HG02981 (cell line): ENCODE measurements at regions not wholly inside any gene's neighbourhood (a gene's known extent, or its start where the extent isn't known, plus 50 kb on each side); places are given as distances from the start of the nearest gene placed in this dataset.
A peak's percentile ranks its signal among the peaks of the same experiment; 100 is the strongest.
"Not testable (repeated sequence)": the region's sequence is repeated elsewhere in the genome, so short reads cannot be mapped to it uniquely, and the experiment has no call there.

Source experiments
- ATAC-seq: cut with Tn5 transposase; IDR thresholded peaks from one replicate; pipeline ENCODE4 v1.9.1; 2021; ENCODE audit warnings: mild to moderate bottlenecking, moderate library complexity; ENCODE audit not compliant: unreplicated experiment

DNA sequence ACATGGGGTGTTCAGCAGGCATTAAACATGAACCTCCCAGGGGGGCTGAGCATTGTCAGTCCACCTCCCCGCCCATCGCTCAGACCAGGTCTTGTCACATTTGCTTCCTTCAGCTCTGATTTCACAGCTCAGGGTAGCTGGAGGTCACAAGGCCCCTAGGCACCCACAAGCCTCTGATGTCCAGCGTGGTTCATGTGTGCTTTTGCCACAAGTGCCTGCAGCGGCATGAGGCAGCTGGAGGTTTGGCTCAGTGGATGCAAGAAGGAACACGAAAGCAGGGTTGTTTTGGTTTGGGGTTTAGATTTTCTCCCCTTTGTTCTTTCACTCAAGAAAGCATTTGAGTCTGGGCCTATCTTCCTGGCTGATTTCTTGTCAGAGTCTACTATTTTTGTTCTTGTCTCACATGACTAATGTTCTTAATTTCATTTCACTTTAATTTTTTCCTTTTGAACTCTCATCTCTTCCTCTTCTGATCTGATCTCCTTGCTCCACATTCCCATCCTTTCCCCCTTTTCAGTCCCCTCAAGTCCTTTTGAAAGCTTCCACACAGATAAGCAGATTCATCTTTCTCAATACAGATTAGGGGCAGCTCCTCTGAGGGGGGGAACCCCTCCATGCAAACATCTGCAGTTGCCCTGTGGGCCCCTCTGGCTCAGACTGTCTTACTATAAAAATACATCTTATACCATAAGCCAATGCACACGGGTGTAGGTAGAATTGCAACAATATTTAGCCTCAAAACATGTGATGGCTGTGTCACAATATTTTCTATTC lies 68.1 kb upstream of the CEP85L start:
- peak; percentile 52 for ATAC-seq

DNA sequence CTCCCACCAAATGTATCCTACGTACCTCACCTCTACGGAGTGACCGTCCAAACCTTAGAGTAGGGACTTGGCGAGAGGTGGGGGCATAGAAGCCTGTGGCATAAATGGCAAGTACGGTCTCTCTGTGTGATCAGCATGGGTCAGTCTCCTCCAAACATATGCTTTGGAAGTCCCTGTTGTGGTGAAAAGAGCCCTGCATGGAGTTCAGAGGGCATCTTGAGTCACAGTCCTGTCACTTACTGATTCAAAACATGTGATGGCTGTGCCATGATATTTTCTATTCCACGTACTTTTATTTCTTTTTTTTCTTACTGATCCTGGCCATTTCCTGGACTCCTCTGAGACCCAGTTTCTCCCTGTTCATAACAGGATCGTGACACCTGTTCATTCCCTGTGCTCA lies 67.5 kb upstream of the CEP85L start:
- no peak for ATAC-seq

DNA sequence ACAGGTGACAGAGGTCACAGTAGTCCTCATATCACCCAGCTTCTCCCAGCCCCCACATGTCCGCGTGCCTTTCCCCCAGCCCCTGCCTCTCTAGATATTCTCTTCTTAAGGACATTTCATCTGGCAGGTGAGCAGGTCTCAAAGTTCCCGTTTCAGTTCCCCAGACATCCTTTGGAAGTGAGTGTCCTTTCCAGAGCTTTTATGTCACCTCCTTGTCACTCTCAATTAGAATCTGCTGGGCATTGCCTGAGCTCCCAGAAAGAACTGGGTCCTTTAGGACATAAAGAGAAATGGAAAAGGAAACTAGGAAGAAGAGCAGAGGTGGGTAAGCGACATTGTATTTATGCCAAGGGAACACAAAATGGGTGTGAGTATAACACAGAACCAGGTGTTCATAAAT lies 66.9 kb upstream of the CEP85L start:
- ATAC-seq: no peak

DNA sequence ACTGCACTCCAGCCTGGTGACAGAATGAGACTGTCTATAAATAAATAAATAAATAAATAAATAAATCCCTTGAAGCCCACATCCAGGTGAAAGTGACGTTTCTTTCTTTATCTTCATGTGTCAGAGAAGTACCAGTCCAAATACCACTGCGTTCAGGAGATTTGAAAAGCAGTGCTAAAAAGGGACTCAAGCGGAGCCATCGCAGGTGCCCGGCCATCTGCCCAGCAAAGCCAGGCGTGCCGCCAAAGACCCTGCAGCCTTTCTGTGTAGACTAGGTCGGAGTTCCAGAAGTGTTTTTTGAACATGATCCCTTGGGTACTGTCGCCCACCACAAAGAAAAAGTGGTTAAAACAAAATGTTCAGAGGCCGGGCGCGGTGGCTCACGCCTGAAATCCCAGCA lies 65.7 kb upstream of the CEP85L start:
- ATAC-seq: no peak

DNA sequence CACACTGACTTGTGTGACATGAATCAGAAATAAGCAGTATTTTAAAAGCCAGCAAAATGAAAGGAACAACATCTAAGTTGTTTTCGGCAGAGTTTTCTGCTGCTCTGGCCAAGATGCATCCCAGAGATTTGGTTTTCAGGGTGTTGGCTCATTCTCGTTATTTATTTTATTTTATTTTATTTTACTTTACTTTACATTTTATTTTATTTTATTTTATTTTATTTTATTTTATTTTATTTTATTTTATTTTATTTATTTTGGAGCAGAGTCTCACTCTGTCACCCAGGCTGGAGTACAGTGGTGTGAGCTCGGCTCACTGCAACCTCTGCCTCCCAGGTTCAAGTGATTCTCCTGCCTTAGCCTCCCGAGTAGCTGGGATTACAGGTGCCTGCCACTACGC lies 64.5 kb upstream of the CEP85L start:
- ATAC-seq: not testable (repeated sequence)

DNA sequence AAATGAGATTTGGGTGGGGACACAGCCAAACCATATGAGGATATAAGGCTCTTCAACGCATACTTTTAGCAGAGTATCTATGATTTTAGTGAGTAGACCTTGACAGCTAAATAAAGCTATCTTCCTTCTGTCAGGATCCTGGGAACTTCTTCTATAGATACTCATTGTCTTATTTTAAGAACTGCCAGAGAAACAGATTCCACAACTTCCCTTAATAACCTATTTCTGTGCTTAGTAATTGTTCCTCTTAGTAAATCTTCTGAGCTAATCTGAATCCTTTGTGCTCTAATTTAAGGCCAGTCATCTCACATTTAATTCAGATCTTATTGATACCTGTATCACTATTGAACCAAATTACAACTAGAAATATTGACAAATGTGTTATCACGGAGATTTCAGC lies 64.0 kb upstream of the CEP85L start:
- no peak for ATAC-seq

DNA sequence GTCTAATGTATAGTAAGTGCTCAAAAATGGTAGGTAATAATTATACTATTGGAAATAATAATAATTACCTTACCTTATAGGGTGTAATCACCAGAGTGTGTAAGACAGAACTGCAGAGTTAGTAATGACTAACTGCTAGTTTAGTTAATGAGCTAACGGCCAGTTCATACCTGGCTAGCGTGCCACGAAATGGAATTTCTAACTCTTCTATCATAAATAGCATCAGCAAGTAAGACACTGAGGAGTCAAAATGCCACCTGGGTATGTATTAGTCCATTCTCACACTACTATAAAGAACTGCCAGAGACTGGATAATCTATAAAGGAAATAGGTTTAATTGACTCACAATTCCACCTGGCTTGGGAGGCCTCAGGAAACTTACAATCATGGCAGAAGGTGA lies 63.4 kb upstream of the CEP85L start:
- no peak for ATAC-seq

DNA sequence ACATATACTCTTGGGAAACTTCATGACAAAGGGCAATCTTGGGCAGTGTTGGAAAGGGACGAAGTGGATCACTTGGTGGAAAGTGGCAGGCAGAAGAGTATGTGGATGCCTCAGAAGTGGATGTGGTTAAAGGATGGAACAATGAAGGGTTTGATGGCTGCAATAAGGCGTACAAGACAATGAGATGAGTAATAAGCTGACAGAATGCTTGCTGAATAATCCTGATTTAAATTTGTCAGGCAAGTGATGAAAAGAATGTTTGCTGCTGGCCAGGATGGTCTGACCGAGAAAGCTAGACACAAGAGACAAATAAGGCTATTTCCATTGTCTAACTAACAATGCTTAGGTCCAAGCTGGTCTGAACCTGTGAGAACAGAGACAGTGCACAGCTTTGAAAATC lies 61.6 kb upstream of the CEP85L start:
- no peak for ATAC-seq

DNA sequence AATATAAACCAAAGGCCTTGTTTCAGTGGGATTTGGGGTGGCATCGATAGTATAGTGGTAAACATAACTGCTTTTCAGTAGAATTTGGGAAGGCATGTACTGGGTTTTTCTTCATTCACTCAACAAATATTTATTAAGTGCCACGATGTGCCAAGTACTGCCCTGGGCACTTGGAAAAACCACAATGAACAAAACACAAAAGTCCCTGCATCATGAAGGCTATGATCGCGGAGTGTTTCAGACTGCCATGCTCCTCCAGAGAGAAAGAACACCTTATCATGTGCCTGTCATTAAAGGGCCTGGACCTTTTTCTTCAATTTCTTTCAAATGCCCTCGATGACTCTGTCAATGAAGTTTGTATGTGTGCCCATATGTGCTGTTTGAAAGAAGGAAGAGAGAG lies 59.2 kb upstream of the CEP85L start:
- no peak for ATAC-seq

DNA sequence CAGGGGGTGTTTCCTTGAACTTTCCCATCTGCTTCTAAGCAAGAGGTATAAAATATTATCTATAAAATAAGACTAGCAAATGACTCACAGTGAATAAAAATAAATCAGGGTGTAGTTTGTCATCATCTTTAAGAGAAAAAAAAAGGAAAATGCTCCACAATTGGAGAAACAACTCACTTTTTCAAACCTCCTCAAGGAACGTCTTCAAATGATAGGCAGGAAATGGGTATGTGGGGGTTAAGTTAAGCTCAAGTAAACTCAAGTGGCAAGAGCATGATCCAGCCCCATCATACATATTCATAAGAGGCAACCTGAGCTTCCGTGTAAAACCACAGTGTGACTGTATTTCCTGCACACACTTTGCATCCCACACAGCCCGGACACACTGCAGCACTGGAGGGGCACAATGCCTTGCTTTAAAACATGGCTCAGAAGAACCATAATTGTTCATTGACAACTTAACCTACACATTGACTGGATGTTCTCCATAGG lies 58.5 kb upstream of the CEP85L start:
- ATAC-seq: peak; percentile 89

DNA sequence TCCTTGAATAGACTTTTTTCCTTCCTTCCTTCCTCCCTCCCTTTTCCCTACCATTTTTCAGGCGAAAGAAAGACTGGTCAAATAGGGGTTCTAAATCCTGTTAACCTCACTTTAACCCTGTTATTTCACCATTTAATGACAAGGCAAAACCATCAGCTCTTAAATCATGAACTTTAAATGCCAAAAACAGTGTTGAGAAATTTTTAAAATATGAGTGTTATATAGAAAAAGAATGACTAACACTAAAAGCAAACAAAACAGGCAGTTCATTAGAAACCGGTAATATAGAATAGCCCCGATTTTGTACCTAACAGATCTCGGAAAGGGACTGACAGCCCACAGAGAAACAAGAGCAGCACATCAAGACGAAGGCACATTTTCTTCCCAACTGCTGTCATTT lies 57.4 kb upstream of the CEP85L start:
- peak; percentile 0 for ATAC-seq

DNA sequence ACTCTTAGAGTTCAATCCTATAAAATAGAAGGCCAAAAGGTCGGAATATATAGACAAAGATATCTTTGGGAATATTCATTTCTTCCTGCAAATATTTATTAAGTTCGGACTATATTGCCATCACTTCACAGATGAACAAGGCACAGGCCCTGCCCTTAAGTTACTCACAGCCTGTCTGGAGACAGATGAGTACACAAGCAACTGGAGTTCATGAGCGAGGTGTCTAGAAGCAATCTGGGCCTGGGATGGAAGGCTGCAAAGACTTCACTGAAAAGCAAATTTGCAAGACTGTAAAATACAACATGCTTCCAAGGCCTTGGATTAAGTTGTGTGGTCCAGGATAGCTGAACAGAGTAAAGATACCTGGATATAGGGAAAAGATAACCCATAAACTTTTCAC lies 56.7 kb upstream of the CEP85L start:
- no peak for ATAC-seq

DNA sequence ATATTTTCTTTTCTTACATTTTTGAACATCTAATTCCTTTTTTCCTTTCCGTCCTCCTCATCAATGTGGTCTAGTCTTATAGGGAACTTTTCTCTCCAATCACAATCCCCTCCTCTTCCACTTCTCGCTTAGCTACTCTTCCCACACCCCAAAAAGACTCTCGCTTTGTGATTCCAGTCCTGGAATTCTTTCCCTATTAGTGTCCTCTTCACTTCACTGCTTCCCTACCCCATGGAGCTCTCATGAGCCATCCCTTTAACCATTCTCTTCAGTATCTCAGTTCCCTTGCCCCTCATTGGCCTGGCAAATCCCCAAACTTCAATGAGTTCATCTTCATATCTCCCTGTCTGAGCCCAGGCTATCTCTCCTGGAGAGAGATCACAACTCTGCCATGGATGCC lies 55.3 kb upstream of the CEP85L start:
- ATAC-seq: no peak

DNA sequence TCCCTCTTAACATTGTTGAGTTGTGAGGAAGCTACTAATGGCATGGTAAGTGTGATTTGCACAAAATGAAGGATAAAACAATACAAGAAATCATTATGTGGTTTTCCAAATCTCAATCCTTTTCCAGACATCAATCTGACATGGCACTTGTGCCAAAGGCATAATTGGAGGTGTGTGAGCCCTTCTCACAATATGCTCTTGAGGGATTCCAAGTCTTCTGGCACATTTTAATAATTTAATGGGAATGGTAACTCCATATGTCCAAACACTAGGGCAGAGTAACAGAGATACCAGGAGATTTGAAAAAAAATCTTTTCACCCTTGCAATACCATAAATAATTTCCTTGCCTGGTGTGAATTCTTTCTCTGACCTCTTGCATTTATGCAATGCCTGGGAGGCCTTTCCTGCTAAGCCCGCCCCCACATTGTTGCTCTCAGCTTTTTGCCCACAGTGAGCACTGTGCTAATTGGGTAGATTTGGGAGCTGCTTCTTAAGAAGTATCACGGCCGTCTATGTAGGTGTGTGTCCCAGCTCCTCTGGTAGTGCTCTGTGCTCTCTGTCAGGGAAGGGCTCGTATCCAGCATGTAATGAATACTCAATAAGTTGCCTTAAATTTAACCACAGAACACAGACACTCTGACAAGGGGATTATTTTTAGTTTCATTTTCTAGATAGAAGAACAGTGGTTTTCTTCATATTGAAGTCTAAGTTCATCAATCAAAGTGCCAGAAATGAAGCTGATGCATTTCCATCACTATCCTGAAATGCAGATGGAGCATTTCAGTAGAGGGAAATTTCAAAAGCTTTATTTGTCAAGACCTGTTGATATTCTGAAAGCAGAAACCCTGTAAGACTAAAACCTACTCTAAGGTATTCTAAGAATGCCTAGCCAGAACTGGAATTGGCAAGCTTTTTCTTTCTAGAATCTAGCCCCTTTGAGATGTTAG lies 54.4 kb upstream of the CEP85L start:
- ATAC-seq: peak; percentile 38

DNA sequence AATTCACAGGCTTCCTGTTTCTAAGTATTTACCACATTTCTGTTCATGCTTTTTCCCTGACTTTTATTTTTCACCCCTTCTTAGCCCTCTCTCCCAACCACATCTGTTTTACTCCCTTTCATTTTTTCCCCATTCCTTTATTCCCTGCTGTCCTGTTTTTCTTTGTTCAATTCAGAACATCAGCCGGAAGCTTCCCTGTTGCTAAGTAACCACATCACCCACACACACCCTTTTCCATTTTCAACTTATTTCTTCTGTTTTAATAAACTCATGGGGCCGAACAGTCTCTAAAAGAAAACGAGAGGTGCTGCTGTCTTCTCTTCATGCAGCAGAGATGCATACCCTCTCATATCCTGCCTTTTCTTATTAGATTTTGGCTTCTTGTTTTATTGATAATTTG lies 53.5 kb upstream of the CEP85L start:
- no peak for ATAC-seq

DNA sequence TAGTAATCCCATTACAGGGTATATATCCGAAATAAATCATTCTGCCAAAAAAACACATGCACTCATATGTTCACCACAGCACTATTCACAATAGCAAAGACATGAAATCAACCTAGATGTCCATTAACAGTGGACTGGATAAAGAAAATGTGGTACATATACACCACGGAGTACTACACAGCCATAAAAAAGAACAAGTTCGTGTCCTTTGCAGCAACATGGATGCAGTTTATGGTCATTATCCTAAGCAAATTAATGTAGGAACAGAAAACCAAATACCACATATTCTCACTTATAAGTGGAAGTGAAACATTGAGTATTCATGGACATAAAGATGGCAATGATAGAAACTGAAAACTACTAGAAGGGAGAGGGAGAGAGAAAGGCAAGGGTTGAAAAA lies 49.9 kb upstream of the CEP85L start:
- ATAC-seq: not testable (repeated sequence)
